ENCODE measurements at regions not wholly inside any gene's neighbourhood (a gene's known extent, or its start where the extent isn't known, plus 50 kb on each side); places are given as distances from the start of the nearest gene placed in this dataset.

GRCh38 chr22:49633010-49633324, 194.7 kb downstream of the BRD1 start:
- Histone ChIP-seq H3K27me3 (replicated peaks; ENCODE audit: insufficient read depth, low read length) (no peaks in the 10 kb centered on the region), H3K36me3 (replicated peaks; ENCODE audit: insufficient read depth, low read length) (no peaks in the 10 kb centered on the region), H3K9ac (ENCODE audit: low read length) (no peak overlapping the region), H3K4me2 (ENCODE audit: low read depth, low read length) (no peak overlapping the region), H3K9me2 (replicated peaks; ENCODE audit: insufficient read depth, low read length) (no peaks in the 10 kb centered on the region), H3K4me1 (ENCODE audit: low read length) (no peaks in the 10 kb centered on the region), H3K4me3 (ENCODE audit: low read length) (no peak overlapping the region), H3K9me3 (replicated peaks; ENCODE audit: insufficient read depth, low read length) (no peaks in the 10 kb centered on the region), H3F3A (ENCODE audit: insufficient read depth, low read length) (no peaks in the 10 kb centered on the region), H4K20me1 (ENCODE audit: insufficient read depth, low read length) (no peaks in the 10 kb centered on the region), H2AFZ (ENCODE audit: low read length) (no peak overlapping the region), H3K27ac (ENCODE audit: low read length) (no peak overlapping the region), H3K79me2 (ENCODE audit: low read length) (peaks cover 73% of the 10 kb centered on the region)
- DNase-seq: no peak
- TF ChIP-seq EZH2 (optimal IDR thresholded peaks at IDR 0.05; ENCODE audit: low read depth, low read length) (no peak), EZH2phosphoT487 (IDR thresholded peaks at IDR 0.05; ENCODE audit: low read length) (no peak), CTCF (IDR thresholded peaks at IDR 0.05; ENCODE audit: low read length) (no peak)

- no peak overlapping the region for H2AFZ ChIP-seq (ENCODE audit: low read length)
Measured at GRCh38 chr22:49632199-49633009, 195.3 kb downstream of the BRD1 start.

GRCh38 chr22:49630448-49630946, 197.2 kb downstream of the BRD1 start:
- H4K20me1 ChIP-seq (ENCODE audit: insufficient read depth, low read length): no peaks in the 10 kb centered on the region
- H3K79me2 ChIP-seq (ENCODE audit: low read length): peaks cover 67% of the 10 kb centered on the region
- no peak overlapping the region for H2AFZ ChIP-seq (ENCODE audit: low read length)
- no peak overlapping the region for H3K4me3 ChIP-seq (ENCODE audit: low read length)
- H3K9me3 ChIP-seq (replicated peaks; ENCODE audit: insufficient read depth, low read length): no peaks in the 10 kb centered on the region
- TF ChIP-seq CTCF (IDR thresholded peaks at IDR 0.05; ENCODE audit: low read length) (no peak), EZH2 (optimal IDR thresholded peaks at IDR 0.05; ENCODE audit: low read depth, low read length) (no peak), EZH2phosphoT487 (IDR thresholded peaks at IDR 0.05; ENCODE audit: low read length) (no peak)
- no peaks in the 10 kb centered on the region for H3K36me3 ChIP-seq (replicated peaks; ENCODE audit: insufficient read depth, low read length)
- no peak overlapping the region for H3K27ac ChIP-seq (ENCODE audit: low read length)
- no peak overlapping the region for H3K4me2 ChIP-seq (ENCODE audit: low read depth, low read length)
- no peaks in the 10 kb centered on the region for H3K9me2 ChIP-seq (replicated peaks; ENCODE audit: insufficient read depth, low read length)
- H3K9ac ChIP-seq (ENCODE audit: low read length): no peak overlapping the region
- no peaks in the 10 kb centered on the region for H3K27me3 ChIP-seq (replicated peaks; ENCODE audit: insufficient read depth, low read length)
- no peaks in the 10 kb centered on the region for H3K4me1 ChIP-seq (ENCODE audit: low read length)
- no peak for DNase-seq
- H3F3A ChIP-seq (ENCODE audit: insufficient read depth, low read length): no peaks in the 10 kb centered on the region

More at GRCh38 chr22:49632199-49633009, 195.3 kb downstream of the BRD1 start:
- no peaks in the 10 kb centered on the region for H3K9me2 ChIP-seq (replicated peaks; ENCODE audit: insufficient read depth, low read length)
- no peak for TF ChIP-seq EZH2phosphoT487 (IDR thresholded peaks at IDR 0.05; ENCODE audit: low read length)
- no peak for TF ChIP-seq EZH2 (optimal IDR thresholded peaks at IDR 0.05; ENCODE audit: low read depth, low read length)
- no peak for TF ChIP-seq CTCF (IDR thresholded peaks at IDR 0.05; ENCODE audit: low read length)
- H3K27ac ChIP-seq (ENCODE audit: low read length): no peak overlapping the region
- H3K27me3 ChIP-seq (replicated peaks; ENCODE audit: insufficient read depth, low read length): no peaks in the 10 kb centered on the region
- no peaks in the 10 kb centered on the region for H3K9me3 ChIP-seq (replicated peaks; ENCODE audit: insufficient read depth, low read length)
- H3K4me3 ChIP-seq (ENCODE audit: low read length): no peak overlapping the region
- H3K36me3 ChIP-seq (replicated peaks; ENCODE audit: insufficient read depth, low read length): no peaks in the 10 kb centered on the region
- H3K79me2 ChIP-seq (ENCODE audit: low read length): peaks cover 72% of the 10 kb centered on the region
- H3K4me2 ChIP-seq (ENCODE audit: low read depth, low read length): no peak overlapping the region
- H4K20me1 ChIP-seq (ENCODE audit: insufficient read depth, low read length): no peaks in the 10 kb centered on the region
- H3K4me1 ChIP-seq (ENCODE audit: low read length): no peaks in the 10 kb centered on the region
- H3K9ac ChIP-seq (ENCODE audit: low read length): no peak overlapping the region
- no peak for DNase-seq
- no peaks in the 10 kb centered on the region for H3F3A ChIP-seq (ENCODE audit: insufficient read depth, low read length)

Measured in MM.1S (cell line).